SK-N-MC (cell line): ENCODE measurements at regions not wholly inside any gene's neighbourhood (a gene's known extent, or its start where the extent isn't known, plus 50 kb on each side); places are given as distances from the start of the nearest gene placed in this dataset.

Source experiments
- EZH2 ChIP-seq: fragments of 200-600 bp; sonication (generic); IDR thresholded peaks from one replicate; pipeline ENCODE4 v1.6.1; 2017; ENCODE audit warnings: antibody characterized with exemption
- POLR2AphosphoS5 ChIP-seq: IDR thresholded peaks from 2 replicates; pipeline ENCODE4 v1.6.1; 2012; ENCODE audit warnings: mild to moderate bottlenecking, low read depth, low read length, borderline replicate concordance

GRCh38 chr2:59974051-59974766 is 579.2 kb downstream of the BCL11A start:
- TF ChIP-seq EZH2 (no peak), POLR2AphosphoS5 (no peak)
